SK-N-SH (cell line): ENCODE measurements at regions not wholly inside any gene's neighbourhood (a gene's known extent, or its start where the extent isn't known, plus 50 kb on each side); places are given as distances from the start of the nearest gene placed in this dataset.

Experiments used
- CTCF ChIA-PET: fragments of 300-600, 350-600 bp; formaldehyde crosslinking; extraction: SDS; loops from one replicate; lab custom pipeline; 2021; lab: Yijun Ruan, JAX
- POLR2A ChIA-PET: fragments of 350-600 bp; sonication (Branson Sonifier 250); formaldehyde crosslinking; extraction: SDS; loops from one replicate; lab custom pipeline; 2020; ENCODE audit warnings: antibody characterized with exemption, inconsistent platforms; lab: Yijun Ruan, JAX
- DNase-seq: peaks from one replicate; pipeline ENCODE4 v3.0.0; 2012
- H2AFZ ChIP-seq: fragments of 200-600 bp; sonication (generic); 2 replicates; pipeline ENCODE4 v1.8.1; 2016; ENCODE audit warnings: antibody characterized with exemption, mild to moderate bottlenecking, low read depth
- H3F3A ChIP-seq: fragments of 200-600 bp; sonication (generic); replicated peaks from 2 replicates; pipeline ENCODE3; 2016; ENCODE audit warnings: antibody characterized with exemption, mild to moderate bottlenecking; ENCODE audit not compliant: insufficient read depth
- H3K27ac ChIP-seq, 2 experiments: fragments of 200-500 bp in 1 of 2; fragments of 200-600 bp in 1 of 2; sonication (Bioruptor generic) in 1 of 2; sonication (generic), shearing (Covaris generic) in 1 of 2; 2 replicates each; pipeline versions ENCODE4 v1.5.1 to v1.6.1; 2014 to 2016; ENCODE audit warnings: low read depth in 2 of 2, inconsistent platforms in 1 of 2, low read length in 1 of 2, mild to moderate bottlenecking in 1 of 2, mixed read lengths in 1 of 2
- H3K27me3 ChIP-seq: fragments of 200-600 bp; sonication (generic), shearing (Covaris generic); 2 replicates; pipeline ENCODE4 v1.6.1; 2016; ENCODE audit warnings: mixed run types; ENCODE audit not compliant: insufficient read depth
- H3K36me3 ChIP-seq, 2 experiments: fragments of 200-500 bp in 1 of 2; fragments of 200-600 bp in 1 of 2; sonication (Bioruptor generic) in 1 of 2; sonication (generic) in 1 of 2; replicated peaks in 1 of 2; 2 replicates each; pipeline versions ENCODE3 to v1.5.1; 2014 to 2016; ENCODE audit warnings: low read length in 1 of 2, mild to moderate bottlenecking in 1 of 2; ENCODE audit not compliant: insufficient read depth in 2 of 2, control insufficient read depth in 1 of 2
- H3K4me1 ChIP-seq, 2 experiments: fragments of 200-500 bp in 1 of 2; fragments of 200-600 bp in 1 of 2; sonication (Bioruptor generic) in 1 of 2; sonication (generic), shearing (Covaris generic) in 1 of 2; 2 replicates each; pipeline versions ENCODE4 v1.5.1 to v1.6.1; 2014 to 2016; ENCODE audit warnings: low read depth in 1 of 2, low read length in 1 of 2, mixed run types in 1 of 2; ENCODE audit not compliant: insufficient read depth in 2 of 2, control insufficient read depth in 1 of 2
- H3K4me2 ChIP-seq: fragments of 200-600 bp; sonication (generic), shearing (Covaris generic); 2 replicates; pipeline ENCODE4 v1.6.1; 2017; ENCODE audit warnings: mixed run types
- H3K4me3 ChIP-seq, 2 experiments: fragments of 200-500 bp in 1 of 2; fragments of 200-600 bp in 1 of 2; sonication (Bioruptor generic) in 1 of 2; sonication (generic), shearing (Covaris generic) in 1 of 2; 2 replicates each; pipeline versions ENCODE4 v1.5.1 to v1.8.1; 2014 to 2016; ENCODE audit warnings: low read depth in 2 of 2, inconsistent platforms in 1 of 2, low read length in 1 of 2, mild to moderate bottlenecking in 1 of 2, mixed read lengths in 1 of 2, moderate library complexity in 1 of 2
- H3K79me2 ChIP-seq: fragments of 200-600 bp; sonication (generic); 2 replicates; pipeline ENCODE4 v1.8.1; 2017; ENCODE audit warnings: mild to moderate bottlenecking; ENCODE audit not compliant: insufficient read depth
- H3K9ac ChIP-seq: fragments of 200-600 bp; sonication (generic); 2 replicates; pipeline ENCODE4 v1.6.1; 2017; ENCODE audit warnings: mixed run types
- H3K9me2 ChIP-seq: fragments of 200-600 bp; sonication (generic); 2 replicates; pipeline ENCODE4 v1.6.1; 2017; ENCODE audit warnings: mixed run types
- H3K9me3 ChIP-seq: fragments of 200-600 bp; sonication (generic); 2 replicates; pipeline ENCODE4 v1.6.1; 2017; ENCODE audit warnings: mixed run types, mild to moderate bottlenecking, moderate library complexity
- H4K20me1 ChIP-seq: fragments of 200-600 bp; sonication (generic); 2 replicates; pipeline ENCODE4 v1.6.1; 2017; ENCODE audit warnings: mild to moderate bottlenecking, mixed run types; ENCODE audit not compliant: insufficient read depth
- CHD2 ChIP-seq: fragments of 150-350 bp; IDR thresholded peaks from 2 replicates; pipeline ENCODE4 v1.6.1; 2018; ENCODE audit warnings: low read length; ENCODE audit not compliant: partially characterized antibody
- ELF1 ChIP-seq: IDR thresholded peaks from 2 replicates; pipeline ENCODE4 v1.4.0; 2012
- EP300 ChIP-seq, 2 experiments: IDR thresholded peaks; 2 replicates each; pipeline versions ENCODE4 v1.4.0 to v1.6.1; 2012; ENCODE audit warnings: borderline replicate concordance in 1 of 2, low read depth in 1 of 2, low read length in 1 of 2
- FOSL2 ChIP-seq: IDR thresholded peaks from 2 replicates; pipeline ENCODE4 v1.4.0; 2012; ENCODE audit warnings: low read depth, mild to moderate bottlenecking, moderate library complexity, borderline replicate concordance
- GATA2 ChIP-seq: sonication (generic); formaldehyde crosslinking; IDR thresholded peaks from 2 replicates; pipeline ENCODE4 v1.5.0; 2020; ENCODE audit warnings: mild to moderate bottlenecking, missing genetic modification reagents
- JUND ChIP-seq: IDR thresholded peaks from 2 replicates; pipeline ENCODE4 v1.4.0; 2012
- MXI1 ChIP-seq: IDR thresholded peaks from 2 replicates; pipeline ENCODE4 v1.6.1; 2012; ENCODE audit warnings: mild to moderate bottlenecking, low read depth, low read length, improper control_type of control experiment
- NRF1 ChIP-seq: IDR thresholded peaks from 2 replicates; pipeline ENCODE4 v1.6.1; 2012; ENCODE audit warnings: low read depth, mild to moderate bottlenecking, low read length
- RXRA ChIP-seq: IDR thresholded peaks from 2 replicates; pipeline ENCODE4 v1.4.0; 2012; ENCODE audit warnings: low read depth, mild to moderate bottlenecking, borderline replicate concordance
- SMC3 ChIP-seq: IDR thresholded peaks from 2 replicates; pipeline ENCODE4 v1.6.1; 2012; ENCODE audit warnings: low read depth, low read length, improper control_type of control experiment
- TCF12 ChIP-seq: IDR thresholded peaks from 2 replicates; pipeline ENCODE4 v1.4.0; 2012
- YY1 ChIP-seq: IDR thresholded peaks from 2 replicates; pipeline ENCODE4 v1.4.0; 2012; ENCODE audit warnings: low read depth, mild to moderate bottlenecking
- WGBS: methylation state at CpG from one replicate; pipeline ENCODE4 v1.1.6; 2017; ENCODE audit warnings: low lambda C conversion rate; 5-methylcytosine and 5-hydroxymethylcytosine counted together
- TF ChIP-seq, protein P1 (sequence below): IDR thresholded peaks from 2 replicates; pipeline ENCODE4 v1.4.0; 2012; ENCODE audit warnings: low read depth, borderline replicate concordance
- TF ChIP-seq, protein P2 (sequence below): fragments of 150-350 bp; IDR thresholded peaks from 2 replicates; pipeline ENCODE4 v1.6.1; 2016; ENCODE audit warnings: mild to moderate bottlenecking, low read depth, low read length
- TF ChIP-seq, protein P3 (sequence below): IDR thresholded peaks from 2 replicates; pipeline ENCODE4; 2012
- TF ChIP-seq, protein P4 (sequence below): fragments of 150-350 bp; IDR thresholded peaks from 2 replicates; pipeline ENCODE4 v1.6.1; 2017; ENCODE audit warnings: antibody characterized with exemption, low read length, low read depth, borderline replicate concordance
- TF ChIP-seq, protein P5 (sequence below): fragments of 200-600 bp; sonication (generic); IDR thresholded peaks from 2 replicates; pipeline ENCODE4 v1.6.1; 2017; ENCODE audit warnings: antibody characterized with exemption, mild to moderate bottlenecking, moderate library complexity
- TF ChIP-seq, protein P6 (sequence below): IDR thresholded peaks from 2 replicates; pipeline ENCODE4 v1.6.1; 2012; ENCODE audit warnings: mild to moderate bottlenecking, low read depth, low read length, moderate library complexity

DNA sequence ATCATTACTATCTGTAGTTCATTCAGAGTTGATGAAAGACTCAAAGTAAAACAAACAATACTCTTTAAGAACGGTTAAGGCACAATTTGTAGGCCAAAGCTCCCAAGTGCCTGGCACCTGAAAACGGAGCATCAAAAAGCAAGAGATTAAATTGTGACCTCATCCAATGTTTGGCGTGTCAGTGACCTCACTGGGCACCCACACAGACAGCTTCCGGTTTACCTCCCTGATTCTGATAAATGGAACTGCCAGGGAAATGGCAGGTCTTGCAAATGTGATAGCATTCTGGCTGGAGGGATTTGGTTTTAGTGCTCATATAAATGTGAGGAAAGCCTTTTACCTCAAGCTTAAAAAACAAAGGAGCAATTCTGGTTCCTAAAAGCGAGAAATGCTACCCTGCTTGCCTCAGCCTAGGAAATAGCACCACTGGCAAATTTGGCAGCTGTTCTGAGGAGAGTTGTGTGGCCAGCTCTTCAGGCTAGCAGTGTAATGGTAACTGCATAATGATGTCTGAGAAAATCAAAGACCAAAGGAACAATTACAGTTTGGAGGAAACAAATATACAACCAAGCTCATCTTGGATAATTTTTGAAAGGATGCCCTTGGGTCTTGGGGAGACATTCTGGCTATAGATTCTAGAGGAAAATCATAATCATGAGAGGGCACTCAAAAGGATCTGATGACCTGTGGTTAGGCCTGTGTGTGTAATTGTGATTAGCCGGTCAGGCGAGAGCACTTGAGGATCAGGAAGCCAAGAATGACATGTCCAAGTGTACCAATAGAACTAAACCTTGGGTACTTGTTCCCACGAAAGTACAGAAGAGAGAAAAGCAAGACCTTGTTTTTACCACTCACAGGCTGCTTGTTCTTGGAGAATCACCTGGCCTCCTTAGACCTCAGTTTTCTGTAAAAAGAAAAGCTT lies 174.3 kb downstream of the TFAP2B start:
- H3K27me3 ChIP-seq: no peaks in the 10 kb centered on the region
- H3K9ac ChIP-seq: no peak overlapping the region
- no peak for DNase-seq
- H3K4me3 ChIP-seq: no peak overlapping the region
- H3F3A ChIP-seq: no peaks in the 10 kb centered on the region
- ChIA-PET CTCF (interaction anchor here (1.3 to 1.5 kb wide), 2 partner anchors 14 to 19 kb away, joined by 3 to 7 read pairs; no protein-coding TSS in a partner anchor), POLR2A (no interaction called here)
- no peaks in the 10 kb centered on the region for H3K9me2 ChIP-seq
- TF ChIP-seq GATA2 (CRISPR knock-in tag): no peak
- TF ChIP-seq, protein P1, sequence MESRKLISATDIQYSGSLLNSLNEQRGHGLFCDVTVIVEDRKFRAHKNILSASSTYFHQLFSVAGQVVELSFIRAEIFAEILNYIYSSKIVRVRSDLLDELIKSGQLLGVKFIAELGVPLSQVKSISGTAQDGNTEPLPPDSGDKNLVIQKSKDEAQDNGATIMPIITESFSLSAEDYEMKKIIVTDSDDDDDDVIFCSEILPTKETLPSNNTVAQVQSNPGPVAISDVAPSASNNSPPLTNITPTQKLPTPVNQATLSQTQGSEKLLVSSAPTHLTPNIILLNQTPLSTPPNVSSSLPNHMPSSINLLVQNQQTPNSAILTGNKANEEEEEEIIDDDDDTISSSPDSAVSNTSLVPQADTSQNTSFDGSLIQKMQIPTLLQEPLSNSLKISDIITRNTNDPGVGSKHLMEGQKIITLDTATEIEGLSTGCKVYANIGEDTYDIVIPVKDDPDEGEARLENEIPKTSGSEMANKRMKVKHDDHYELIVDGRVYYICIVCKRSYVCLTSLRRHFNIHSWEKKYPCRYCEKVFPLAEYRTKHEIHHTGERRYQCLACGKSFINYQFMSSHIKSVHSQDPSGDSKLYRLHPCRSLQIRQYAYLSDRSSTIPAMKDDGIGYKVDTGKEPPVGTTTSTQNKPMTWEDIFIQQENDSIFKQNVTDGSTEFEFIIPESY: no peak
- no peak for TF ChIP-seq SMC3
- TF ChIP-seq YY1: no peak
- TF ChIP-seq ELF1: no peak
- no peak for TF ChIP-seq CHD2
- TF ChIP-seq TCF12: no peak
- TF ChIP-seq, protein P2, sequence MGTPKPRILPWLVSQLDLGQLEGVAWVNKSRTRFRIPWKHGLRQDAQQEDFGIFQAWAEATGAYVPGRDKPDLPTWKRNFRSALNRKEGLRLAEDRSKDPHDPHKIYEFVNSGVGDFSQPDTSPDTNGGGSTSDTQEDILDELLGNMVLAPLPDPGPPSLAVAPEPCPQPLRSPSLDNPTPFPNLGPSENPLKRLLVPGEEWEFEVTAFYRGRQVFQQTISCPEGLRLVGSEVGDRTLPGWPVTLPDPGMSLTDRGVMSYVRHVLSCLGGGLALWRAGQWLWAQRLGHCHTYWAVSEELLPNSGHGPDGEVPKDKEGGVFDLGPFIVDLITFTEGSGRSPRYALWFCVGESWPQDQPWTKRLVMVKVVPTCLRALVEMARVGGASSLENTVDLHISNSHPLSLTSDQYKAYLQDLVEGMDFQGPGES: no peak
- TF ChIP-seq, protein P3, sequence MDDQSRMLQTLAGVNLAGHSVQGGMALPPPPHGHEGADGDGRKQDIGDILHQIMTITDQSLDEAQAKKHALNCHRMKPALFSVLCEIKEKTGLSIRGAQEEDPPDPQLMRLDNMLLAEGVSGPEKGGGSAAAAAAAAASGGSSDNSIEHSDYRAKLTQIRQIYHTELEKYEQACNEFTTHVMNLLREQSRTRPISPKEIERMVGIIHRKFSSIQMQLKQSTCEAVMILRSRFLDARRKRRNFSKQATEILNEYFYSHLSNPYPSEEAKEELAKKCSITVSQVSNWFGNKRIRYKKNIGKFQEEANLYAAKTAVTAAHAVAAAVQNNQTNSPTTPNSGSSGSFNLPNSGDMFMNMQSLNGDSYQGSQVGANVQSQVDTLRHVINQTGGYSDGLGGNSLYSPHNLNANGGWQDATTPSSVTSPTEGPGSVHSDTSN: no peak
- TF ChIP-seq, protein P4, sequence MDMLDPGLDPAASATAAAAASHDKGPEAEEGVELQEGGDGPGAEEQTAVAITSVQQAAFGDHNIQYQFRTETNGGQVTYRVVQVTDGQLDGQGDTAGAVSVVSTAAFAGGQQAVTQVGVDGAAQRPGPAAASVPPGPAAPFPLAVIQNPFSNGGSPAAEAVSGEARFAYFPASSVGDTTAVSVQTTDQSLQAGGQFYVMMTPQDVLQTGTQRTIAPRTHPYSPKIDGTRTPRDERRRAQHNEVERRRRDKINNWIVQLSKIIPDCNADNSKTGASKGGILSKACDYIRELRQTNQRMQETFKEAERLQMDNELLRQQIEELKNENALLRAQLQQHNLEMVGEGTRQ: no peak
- TF ChIP-seq EP300 (IDR thresholded peaks at IDR 0.05; ENCODE audit: borderline replicate concordance in 1 of 2, low read depth in 1 of 2, low read length in 1 of 2): no peak
- TF ChIP-seq NRF1: no peak
- no peak for TF ChIP-seq RXRA
- TF ChIP-seq, protein P5, sequence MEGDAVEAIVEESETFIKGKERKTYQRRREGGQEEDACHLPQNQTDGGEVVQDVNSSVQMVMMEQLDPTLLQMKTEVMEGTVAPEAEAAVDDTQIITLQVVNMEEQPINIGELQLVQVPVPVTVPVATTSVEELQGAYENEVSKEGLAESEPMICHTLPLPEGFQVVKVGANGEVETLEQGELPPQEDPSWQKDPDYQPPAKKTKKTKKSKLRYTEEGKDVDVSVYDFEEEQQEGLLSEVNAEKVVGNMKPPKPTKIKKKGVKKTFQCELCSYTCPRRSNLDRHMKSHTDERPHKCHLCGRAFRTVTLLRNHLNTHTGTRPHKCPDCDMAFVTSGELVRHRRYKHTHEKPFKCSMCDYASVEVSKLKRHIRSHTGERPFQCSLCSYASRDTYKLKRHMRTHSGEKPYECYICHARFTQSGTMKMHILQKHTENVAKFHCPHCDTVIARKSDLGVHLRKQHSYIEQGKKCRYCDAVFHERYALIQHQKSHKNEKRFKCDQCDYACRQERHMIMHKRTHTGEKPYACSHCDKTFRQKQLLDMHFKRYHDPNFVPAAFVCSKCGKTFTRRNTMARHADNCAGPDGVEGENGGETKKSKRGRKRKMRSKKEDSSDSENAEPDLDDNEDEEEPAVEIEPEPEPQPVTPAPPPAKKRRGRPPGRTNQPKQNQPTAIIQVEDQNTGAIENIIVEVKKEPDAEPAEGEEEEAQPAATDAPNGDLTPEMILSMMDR: no peak
- TF ChIP-seq, protein P6, sequence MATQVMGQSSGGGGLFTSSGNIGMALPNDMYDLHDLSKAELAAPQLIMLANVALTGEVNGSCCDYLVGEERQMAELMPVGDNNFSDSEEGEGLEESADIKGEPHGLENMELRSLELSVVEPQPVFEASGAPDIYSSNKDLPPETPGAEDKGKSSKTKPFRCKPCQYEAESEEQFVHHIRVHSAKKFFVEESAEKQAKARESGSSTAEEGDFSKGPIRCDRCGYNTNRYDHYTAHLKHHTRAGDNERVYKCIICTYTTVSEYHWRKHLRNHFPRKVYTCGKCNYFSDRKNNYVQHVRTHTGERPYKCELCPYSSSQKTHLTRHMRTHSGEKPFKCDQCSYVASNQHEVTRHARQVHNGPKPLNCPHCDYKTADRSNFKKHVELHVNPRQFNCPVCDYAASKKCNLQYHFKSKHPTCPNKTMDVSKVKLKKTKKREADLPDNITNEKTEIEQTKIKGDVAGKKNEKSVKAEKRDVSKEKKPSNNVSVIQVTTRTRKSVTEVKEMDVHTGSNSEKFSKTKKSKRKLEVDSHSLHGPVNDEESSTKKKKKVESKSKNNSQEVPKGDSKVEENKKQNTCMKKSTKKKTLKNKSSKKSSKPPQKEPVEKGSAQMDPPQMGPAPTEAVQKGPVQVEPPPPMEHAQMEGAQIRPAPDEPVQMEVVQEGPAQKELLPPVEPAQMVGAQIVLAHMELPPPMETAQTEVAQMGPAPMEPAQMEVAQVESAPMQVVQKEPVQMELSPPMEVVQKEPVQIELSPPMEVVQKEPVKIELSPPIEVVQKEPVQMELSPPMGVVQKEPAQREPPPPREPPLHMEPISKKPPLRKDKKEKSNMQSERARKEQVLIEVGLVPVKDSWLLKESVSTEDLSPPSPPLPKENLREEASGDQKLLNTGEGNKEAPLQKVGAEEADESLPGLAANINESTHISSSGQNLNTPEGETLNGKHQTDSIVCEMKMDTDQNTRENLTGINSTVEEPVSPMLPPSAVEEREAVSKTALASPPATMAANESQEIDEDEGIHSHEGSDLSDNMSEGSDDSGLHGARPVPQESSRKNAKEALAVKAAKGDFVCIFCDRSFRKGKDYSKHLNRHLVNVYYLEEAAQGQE: no peak
- no peak for TF ChIP-seq JUND
- no peak for TF ChIP-seq FOSL2
- no peak for TF ChIP-seq MXI1
- H3K27ac ChIP-seq: no peak overlapping the region
- no peaks in the 10 kb centered on the region for H4K20me1 ChIP-seq
- WGBS: 51% methylated on average over 8 of the region's 8 CpGs
- H3K36me3 ChIP-seq: no peaks in the 10 kb centered on the region
- no peaks in the 10 kb centered on the region for H3K79me2 ChIP-seq
- H2AFZ ChIP-seq: no peak overlapping the region
- no peak overlapping the region for H3K4me2 ChIP-seq
- H3K4me1 ChIP-seq: no peaks in the 10 kb centered on the region; a peak in 1 of 4 replicates
- H3K9me3 ChIP-seq: no peaks in the 10 kb centered on the region
